HG03571 (cell line): ENCODE measurements at regions not wholly inside any gene's neighbourhood (a gene's known extent, or its start where the extent isn't known, plus 50 kb on each side); places are given as distances from the start of the nearest gene placed in this dataset.

Experiments used
- ATAC-seq: cut with Tn5 transposase; IDR thresholded peaks from one replicate; pipeline ENCODE4 v1.9.1; 2021; ENCODE audit not compliant: unreplicated experiment

DNA sequence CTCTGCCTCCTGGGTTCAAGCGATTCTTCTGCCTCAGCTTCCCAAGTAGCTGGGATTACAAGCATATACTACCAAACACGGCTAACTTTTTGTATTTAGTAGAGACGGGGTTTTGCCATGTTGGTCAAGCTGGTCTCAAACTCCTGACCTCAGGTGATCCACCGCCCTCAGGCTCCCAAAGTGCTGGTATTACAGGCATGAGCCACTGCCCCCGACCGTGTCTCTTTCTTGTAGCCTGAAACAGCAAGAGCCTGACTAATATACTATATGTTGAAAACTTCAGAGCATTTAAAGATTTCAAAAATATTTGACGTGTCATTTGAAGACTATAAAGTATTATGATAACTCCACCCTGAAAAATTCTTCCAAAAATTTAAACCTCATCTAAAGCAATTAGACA is 71.7 kb upstream of the ZNF648 start:
- no peak for ATAC-seq

- no peak for ATAC-seq
Measured at GRCh38 chr1:182129398-182129797, 67.9 kb upstream of the ZNF648 start.

GRCh38 chr1:182128502-182128901 is 67.0 kb upstream of the ZNF648 start:
- ATAC-seq, result no peak

- no peak for ATAC-seq
Measured at GRCh38 chr1:182127656-182128055, 66.1 kb upstream of the ZNF648 start.

GRCh38 chr1:182126272-182126800 is 64.8 kb upstream of the ZNF648 start:
- ATAC-seq, result no peak

DNA sequence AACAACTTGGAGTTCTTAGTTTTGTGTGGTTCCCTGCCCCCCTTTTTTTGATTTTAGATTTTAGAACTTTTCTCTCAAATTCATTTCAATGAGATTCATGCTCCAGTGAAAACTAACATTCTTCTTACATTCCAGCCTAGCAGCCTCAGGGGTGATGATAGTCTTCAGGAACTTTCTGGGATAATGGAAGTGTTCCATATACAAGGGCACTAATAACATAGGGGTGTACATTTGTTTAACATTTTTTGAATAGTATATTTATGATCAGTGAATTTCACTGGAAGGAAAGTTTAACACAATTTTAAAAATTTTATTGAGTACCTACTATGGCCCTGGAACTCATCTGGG is 61.4 kb upstream of the ZNF648 start:
- no peak for ATAC-seq

- ATAC-seq, result no peak
Measured at GRCh38 chr1:182122256-182122912, 60.9 kb upstream of the ZNF648 start.

DNA sequence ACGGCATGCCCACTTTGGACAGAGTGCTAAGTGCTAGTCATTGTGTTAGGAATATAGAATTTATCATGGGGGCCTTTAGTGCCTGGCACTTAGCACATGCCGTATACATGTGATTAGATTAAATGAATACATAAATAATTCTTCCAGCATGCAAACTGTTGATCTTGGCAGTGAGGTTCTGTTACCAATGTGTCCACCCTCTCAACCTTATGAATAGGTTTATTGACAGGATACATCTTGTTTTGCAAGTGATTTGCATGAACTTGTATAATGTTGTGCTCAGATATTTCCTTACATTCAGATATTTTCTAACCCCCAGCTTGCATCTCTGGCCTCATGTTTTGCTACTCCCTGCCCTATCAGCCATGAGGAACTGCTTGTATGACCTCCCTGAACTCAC is 60.3 kb upstream of the ZNF648 start:
- no peak for ATAC-seq

DNA sequence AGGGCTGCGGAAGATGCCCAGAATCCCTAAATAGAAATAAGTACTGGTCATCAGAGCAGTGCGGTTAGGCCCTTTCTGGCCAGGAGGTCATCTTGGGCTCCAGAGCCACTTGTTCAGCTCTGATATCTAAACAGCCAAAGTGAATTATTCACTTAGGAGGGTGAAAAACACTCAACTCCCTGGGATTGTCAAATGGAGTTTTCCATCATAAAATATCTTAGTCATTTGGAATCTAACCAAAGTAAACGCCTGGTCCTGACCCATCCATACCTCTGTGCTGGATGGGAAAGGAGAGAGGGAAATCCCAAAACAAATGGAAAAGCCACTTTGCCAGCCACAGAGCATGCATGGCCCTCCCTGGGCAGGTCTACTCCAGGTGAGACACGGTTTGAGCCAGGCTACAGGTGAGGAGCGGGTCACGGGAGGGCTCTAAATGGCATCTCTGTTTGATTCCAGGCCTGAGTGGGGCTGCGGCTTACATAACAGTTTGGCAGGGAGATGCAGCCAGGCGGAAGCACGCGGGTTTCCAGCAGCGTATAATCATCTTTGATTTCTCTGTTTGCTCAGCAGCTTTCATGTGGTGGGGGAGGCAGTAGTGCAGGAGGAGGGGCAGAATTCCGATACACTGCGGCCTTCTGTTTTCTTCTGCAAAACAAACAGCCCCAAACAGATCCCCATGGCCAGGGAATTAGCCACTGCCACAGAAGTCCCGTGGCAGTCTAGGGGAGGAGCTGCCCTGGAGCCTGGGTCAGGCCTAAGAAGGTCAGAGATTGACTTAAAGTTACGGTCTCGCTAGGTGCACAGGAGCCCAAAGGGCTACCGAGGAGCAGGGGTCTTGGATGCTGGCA is 59.1 kb upstream of the ZNF648 start:
- ATAC-seq, result no peak

DNA sequence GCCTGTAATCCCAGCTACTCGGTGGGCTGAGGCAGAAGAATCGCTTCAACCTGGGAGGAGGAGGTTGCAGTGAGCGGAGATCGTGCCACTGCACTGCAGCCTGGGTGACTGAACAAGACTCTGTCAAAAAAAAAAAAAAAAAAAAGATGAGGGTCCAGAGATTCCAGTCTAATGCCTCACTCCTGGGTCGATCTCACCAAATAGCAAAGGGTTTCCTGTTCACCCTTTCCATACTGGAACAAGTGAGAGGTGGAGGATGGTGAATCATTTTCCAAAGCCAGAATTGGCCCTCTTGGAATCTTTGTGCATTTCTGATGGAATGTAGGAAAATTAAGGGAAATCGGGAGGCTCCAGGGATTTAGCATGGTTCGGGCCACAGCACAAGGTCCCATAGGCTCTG is 58.1 kb upstream of the ZNF648 start:
- ATAC-seq, result no peak

DNA sequence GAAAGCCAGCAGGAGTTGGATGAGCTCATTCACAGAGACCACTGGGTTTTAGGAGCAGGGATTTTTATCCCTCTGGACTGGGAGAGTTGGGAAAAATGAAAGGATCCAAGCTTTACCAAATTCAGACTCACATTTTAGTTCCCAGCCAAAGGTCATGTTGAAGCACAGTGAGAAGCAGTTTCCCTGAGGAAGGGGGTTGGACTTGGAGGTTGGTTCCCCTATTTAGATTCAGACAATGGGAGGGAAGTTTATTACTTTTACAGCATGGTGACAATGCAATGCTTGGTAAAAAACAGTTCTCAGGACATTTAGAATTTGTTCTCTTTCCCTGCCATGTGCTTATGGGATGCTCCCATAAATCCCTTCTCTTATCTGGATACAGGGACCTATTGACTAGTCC is 57.3 kb upstream of the ZNF648 start:
- ATAC-seq, result no peak

DNA sequence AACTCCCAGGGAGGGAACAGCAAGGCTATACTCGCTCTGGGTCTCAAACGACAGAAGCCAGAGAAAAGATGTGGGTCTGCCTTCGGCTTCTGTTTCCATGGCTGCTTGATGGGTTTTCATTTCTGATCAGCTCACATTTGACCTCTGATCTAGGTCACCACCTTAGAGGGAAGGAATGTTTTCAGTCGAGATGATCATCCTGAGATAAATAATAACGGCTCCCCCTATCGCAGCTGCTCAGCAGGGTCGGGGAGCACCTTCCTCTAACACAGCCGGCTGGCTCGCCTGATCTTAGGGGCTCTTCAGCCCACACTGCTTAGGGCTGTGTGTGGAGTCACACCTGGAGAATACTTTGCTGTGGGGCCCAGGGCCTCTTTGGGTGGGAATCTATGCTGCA is 53.1 kb upstream of the ZNF648 start:
- no peak for ATAC-seq

DNA sequence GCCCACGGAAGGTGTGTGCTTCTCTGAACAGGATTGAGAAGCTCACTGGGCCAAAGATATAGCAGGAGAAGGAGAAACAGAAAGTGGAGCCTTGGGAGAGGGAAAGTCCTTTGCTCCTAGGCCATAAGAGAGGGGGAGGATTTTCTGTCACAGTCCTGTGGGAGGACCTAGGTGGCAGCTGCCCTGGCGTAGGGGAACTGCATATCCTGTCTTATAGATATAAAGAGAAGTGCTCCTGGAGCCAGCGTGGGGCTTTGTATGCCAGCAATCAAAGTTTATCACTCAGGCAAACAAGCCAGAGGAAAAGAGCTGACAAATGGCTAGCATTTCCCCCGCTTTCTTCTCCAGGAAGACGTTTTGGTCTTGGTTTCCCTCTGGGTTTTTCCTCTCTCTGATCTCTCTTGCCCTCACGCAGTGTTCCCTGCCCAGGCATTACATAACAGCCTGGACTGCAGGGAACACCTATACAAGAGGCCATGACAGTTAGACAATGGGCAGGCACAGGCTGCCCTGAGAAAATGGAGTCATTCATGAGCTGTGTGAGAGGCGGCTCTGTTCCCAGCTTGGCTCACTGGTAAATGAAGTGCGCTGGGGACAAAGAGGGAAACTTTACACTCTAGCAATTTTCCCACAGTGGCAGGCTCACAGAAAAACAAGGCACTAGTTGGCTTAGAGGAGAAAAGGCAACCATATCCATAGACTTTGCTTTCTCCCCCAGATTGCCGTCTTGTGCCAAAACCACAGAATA is 52.5 kb upstream of the ZNF648 start:
- ATAC-seq, result no peak

DNA sequence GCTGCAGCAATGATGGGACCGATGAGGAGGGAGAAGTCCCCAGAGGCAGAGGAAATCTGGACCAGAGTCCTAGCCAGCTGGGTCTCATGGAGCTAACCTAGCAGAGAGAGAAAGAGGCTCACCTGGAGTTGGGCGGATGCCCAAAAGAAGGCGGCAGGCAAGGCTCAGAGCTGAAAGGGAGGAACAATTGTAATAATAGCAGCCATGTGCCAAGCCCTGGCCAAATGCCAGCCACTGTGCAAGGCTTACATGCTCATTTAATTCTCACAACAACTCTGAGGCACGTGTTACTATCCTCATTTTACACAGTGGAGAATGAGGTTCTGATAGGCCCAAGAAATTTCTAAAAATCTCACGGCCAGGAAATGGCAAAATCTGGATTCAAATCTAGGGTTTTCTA is 50.0 kb upstream of the ZNF648 start:
- ATAC-seq, result no peak
